Neural progenitor cell (in vitro differentiated cells): ENCODE measurements at regions not wholly inside any gene's neighbourhood (a gene's known extent, or its start where the extent isn't known, plus 50 kb on each side); places are given as distances from the start of the nearest gene placed in this dataset.

ENCODE experiments used
- DNase-seq: peaks from one replicate; pipeline ENCODE4 v3.0.0-alpha.2; 2016; ENCODE audit warnings: low spot score
- H2AFZ ChIP-seq: fragments of 200-600 bp; sonication (generic); replicated peaks from 2 replicates; pipeline ENCODE4 v1.6.1; 2016; ENCODE audit warnings: antibody characterized with exemption
- H3F3A ChIP-seq: fragments of 200-600 bp; sonication (generic); 2 replicates; pipeline ENCODE4 v1.6.1; 2016; ENCODE audit warnings: antibody characterized with exemption, low read depth
- H3K27ac ChIP-seq: fragments of 200-600 bp; sonication (generic); 2 replicates; pipeline ENCODE4 v1.5.1; 2016; ENCODE audit warnings: mild to moderate bottlenecking
- H3K27me3 ChIP-seq: fragments of 200-600 bp; sonication (generic); 2 replicates; pipeline ENCODE4 v1.6.1; 2016; ENCODE audit warnings: mild to moderate bottlenecking, moderate library complexity
- H3K36me3 ChIP-seq: fragments of 200-600 bp; sonication (generic); 2 replicates; pipeline ENCODE4 v1.5.1; 2016
- H3K4me1 ChIP-seq: fragments of 200-600 bp; sonication (generic); 2 replicates; pipeline ENCODE4 v1.6.1; 2016; ENCODE audit warnings: mixed run types
- H3K4me2 ChIP-seq: fragments of 200-600 bp; sonication (generic); 2 replicates; pipeline ENCODE4 v1.6.1; 2016
- H3K4me3 ChIP-seq: fragments of 200-600 bp; sonication (generic); 2 replicates; pipeline ENCODE4 v1.5.1; 2016
- H3K79me2 ChIP-seq: fragments of 200-600 bp; sonication (generic); 2 replicates; pipeline ENCODE4 v1.6.1; 2016; ENCODE audit warnings: low read depth
- H3K9ac ChIP-seq: fragments of 200-600 bp; sonication (generic); 2 replicates; pipeline ENCODE4 v1.6.1; 2016
- H3K9me3 ChIP-seq: fragments of 200-600 bp; sonication (generic); 2 replicates; pipeline ENCODE4 v1.5.1; 2016; ENCODE audit warnings: low read depth
- H4K20me1 ChIP-seq: fragments of 200-600 bp; sonication (generic); 2 replicates; pipeline ENCODE4 v1.6.1; 2016; ENCODE audit warnings: low read depth
- H3K27ac Mint-ChIP-seq: 3 replicates; pipeline ENCODE4 v1.8.0; 2021; ENCODE audit warnings: mixed read lengths
- H3K27me3 Mint-ChIP-seq: 2 replicates; pipeline ENCODE4 v1.8.0; 2022; ENCODE audit warnings: low read depth, mild to moderate bottlenecking, inconsistent platforms, moderate library complexity, mixed read lengths; ENCODE audit not compliant: insufficient read depth
- H3K36me3 Mint-ChIP-seq: 3 replicates; pipeline ENCODE4 v1.8.0; 2021; ENCODE audit warnings: mixed read lengths
- H3K4me1 Mint-ChIP-seq: 3 replicates; pipeline ENCODE4 v1.8.0; 2021; ENCODE audit warnings: mixed read lengths
- H3K4me3 Mint-ChIP-seq: 3 replicates; pipeline ENCODE4 v1.8.0; 2021; ENCODE audit warnings: mild to moderate bottlenecking, moderate library complexity, mixed read lengths
- H3K9me3 Mint-ChIP-seq: 3 replicates; pipeline ENCODE4 v1.8.0; 2020; ENCODE audit warnings: mixed read lengths
- CTCF ChIP-seq: fragments of 200-600 bp; sonication (generic); IDR thresholded peaks from 2 replicates; pipeline ENCODE4 v1.5.1; 2017; ENCODE audit warnings: antibody characterized with exemption, mild to moderate bottlenecking
- EZH2 ChIP-seq: fragments of 200-600 bp; sonication (generic); IDR thresholded peaks from 2 replicates; pipeline ENCODE4 v1.6.1; 2017; ENCODE audit warnings: antibody characterized with exemption, mild to moderate bottlenecking, moderate library complexity
- EZH2phosphoT487 ChIP-seq: fragments of 200-600 bp; sonication (generic); IDR thresholded peaks from 2 replicates; pipeline ENCODE4 v1.6.1; 2017; ENCODE audit warnings: antibody characterized with exemption

DNA sequence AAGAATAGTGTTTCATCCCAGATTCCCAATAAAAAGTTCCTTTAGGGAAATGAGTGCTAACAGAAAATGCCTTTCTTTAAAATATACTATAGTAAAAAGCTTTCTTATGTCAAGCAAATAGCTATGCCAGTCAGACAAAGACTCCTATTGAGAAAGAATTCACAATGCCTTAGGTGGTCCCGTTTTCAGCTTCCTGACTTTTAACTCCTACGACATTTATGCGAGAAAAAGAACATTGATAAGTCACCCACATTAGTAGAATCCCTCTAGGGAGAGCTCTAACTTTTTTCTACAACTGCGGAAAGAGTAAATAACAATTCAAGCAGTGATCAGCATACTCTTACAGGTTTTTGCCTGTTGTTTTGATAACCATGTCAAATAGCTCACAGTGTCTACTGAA, 750.8 kb upstream of the ACVR2A start:
- H3K36me3 Mint-ChIP-seq = no peaks in the 10 kb centered on the region
- Histone ChIP-seq H3K4me2 (no peak overlapping the region), H3K36me3 (no peaks in the 10 kb centered on the region), H3K4me3 (no peak overlapping the region), H3K79me2 (no peaks in the 10 kb centered on the region), H3F3A (no peaks in the 10 kb centered on the region), H3K4me1 (peaks cover 9% of the 10 kb centered on the region), H3K9ac (no peak overlapping the region), H3K9me3 (no peaks in the 10 kb centered on the region), H3K27ac (no peak overlapping the region), H3K27me3 (no peaks in the 10 kb centered on the region), H4K20me1 (no peaks in the 10 kb centered on the region), H2AFZ (peak overlapping the region; percentile 60)
- no peak overlapping the region for H3K27ac Mint-ChIP-seq
- H3K4me3 Mint-ChIP-seq = no peak overlapping the region
- TF ChIP-seq EZH2 (no peak), CTCF (no peak), EZH2phosphoT487 (no peak)
- peaks cover 5% of the 10 kb centered on the region for H3K4me1 Mint-ChIP-seq
- peaks cover 2% of the 10 kb centered on the region for H3K27me3 Mint-ChIP-seq
- no peak for DNase-seq
- peaks cover 2% of the 10 kb centered on the region for H3K9me3 Mint-ChIP-seq

GRCh38 chr2:147092266-147092665, 752.6 kb upstream of the ACVR2A start:
- Mint-ChIP-seq H3K27me3 (peaks cover 2% of the 10 kb centered on the region), H3K9me3 (peaks cover 2% of the 10 kb centered on the region), H3K4me1 (peaks cover 5% of the 10 kb centered on the region), H3K27ac (no peak overlapping the region), H3K4me3 (no peak overlapping the region), H3K36me3 (no peaks in the 10 kb centered on the region)
- no peak overlapping the region for H2AFZ ChIP-seq
- no peak for DNase-seq
- no peaks in the 10 kb centered on the region for H3K36me3 ChIP-seq
- H3K4me3 ChIP-seq = no peak overlapping the region
- no peak overlapping the region for H3K27ac ChIP-seq
- H3K9ac ChIP-seq = no peak overlapping the region
- H3K9me3 ChIP-seq = no peaks in the 10 kb centered on the region
- H3K27me3 ChIP-seq = no peaks in the 10 kb centered on the region
- no peak overlapping the region for H3K4me2 ChIP-seq
- peaks cover 9% of the 10 kb centered on the region for H3K4me1 ChIP-seq
- no peaks in the 10 kb centered on the region for H3F3A ChIP-seq
- TF ChIP-seq CTCF = no peak
- TF ChIP-seq EZH2 = no peak
- TF ChIP-seq EZH2phosphoT487 = no peak
- no peaks in the 10 kb centered on the region for H3K79me2 ChIP-seq
- H4K20me1 ChIP-seq = no peaks in the 10 kb centered on the region

- Mint-ChIP-seq H3K9me3 (peaks cover 2% of the 10 kb centered on the region), H3K27ac (no peak overlapping the region), H3K4me3 (no peak overlapping the region), H3K36me3 (no peaks in the 10 kb centered on the region), H3K27me3 (peaks cover 4% of the 10 kb centered on the region), H3K4me1 (peaks cover 5% of the 10 kb centered on the region)
- Histone ChIP-seq H3K27ac (no peak overlapping the region), H3F3A (no peaks in the 10 kb centered on the region), H2AFZ (no peak overlapping the region), H4K20me1 (no peaks in the 10 kb centered on the region), H3K4me2 (no peak overlapping the region), H3K9ac (no peak overlapping the region), H3K4me3 (no peak overlapping the region), H3K36me3 (no peaks in the 10 kb centered on the region), H3K27me3 (no peaks in the 10 kb centered on the region), H3K9me3 (no peaks in the 10 kb centered on the region), H3K79me2 (no peaks in the 10 kb centered on the region), H3K4me1 (peaks cover 9% of the 10 kb centered on the region)
- TF ChIP-seq CTCF (no peak), EZH2 (no peak), EZH2phosphoT487 (no peak)
- no peak for DNase-seq
Measured at GRCh38 chr2:147091448-147091847, 753.4 kb upstream of the ACVR2A start.

DNA sequence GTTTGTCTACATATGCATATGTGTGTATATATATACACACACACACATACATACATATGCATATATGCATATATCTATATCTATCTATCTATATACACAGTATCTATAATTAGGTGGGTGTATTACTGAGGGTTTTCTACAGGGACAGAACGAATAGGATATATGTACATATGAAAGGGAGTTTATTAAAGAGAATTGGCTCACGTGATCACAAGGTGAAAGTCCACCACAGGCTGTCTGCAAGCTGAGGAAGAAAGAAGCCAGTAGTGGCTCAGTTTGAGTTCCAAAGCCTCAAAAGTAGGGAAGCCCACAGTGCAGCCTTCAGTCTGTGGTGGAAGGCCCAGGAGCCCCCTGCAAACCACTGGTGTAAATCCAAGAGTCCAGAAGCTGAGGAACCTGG, 756.0 kb upstream of the ACVR2A start:
- Histone ChIP-seq H3K79me2 (no peaks in the 10 kb centered on the region), H4K20me1 (no peaks in the 10 kb centered on the region), H3K4me3 (no peak overlapping the region), H3K4me1 (peaks cover 2% of the 10 kb centered on the region), H3K9ac (no peak overlapping the region), H3F3A (no peaks in the 10 kb centered on the region), H3K9me3 (no peaks in the 10 kb centered on the region), H2AFZ (no peak overlapping the region), H3K36me3 (no peaks in the 10 kb centered on the region), H3K4me2 (no peak overlapping the region), H3K27ac (no peak overlapping the region), H3K27me3 (no peaks in the 10 kb centered on the region)
- Mint-ChIP-seq H3K4me3 (no peak overlapping the region), H3K27ac (no peak overlapping the region), H3K4me1 (no peaks in the 10 kb centered on the region), H3K9me3 (no peaks in the 10 kb centered on the region), H3K36me3 (no peaks in the 10 kb centered on the region), H3K27me3 (peaks cover 4% of the 10 kb centered on the region)
- TF ChIP-seq EZH2 (no peak), EZH2phosphoT487 (no peak), CTCF (no peak)
- DNase-seq = no peak
